ENCODE measurements at regions not wholly inside any gene's neighbourhood (a gene's known extent, or its start where the extent isn't known, plus 50 kb on each side); places are given as distances from the start of the nearest gene placed in this dataset.

DNA sequence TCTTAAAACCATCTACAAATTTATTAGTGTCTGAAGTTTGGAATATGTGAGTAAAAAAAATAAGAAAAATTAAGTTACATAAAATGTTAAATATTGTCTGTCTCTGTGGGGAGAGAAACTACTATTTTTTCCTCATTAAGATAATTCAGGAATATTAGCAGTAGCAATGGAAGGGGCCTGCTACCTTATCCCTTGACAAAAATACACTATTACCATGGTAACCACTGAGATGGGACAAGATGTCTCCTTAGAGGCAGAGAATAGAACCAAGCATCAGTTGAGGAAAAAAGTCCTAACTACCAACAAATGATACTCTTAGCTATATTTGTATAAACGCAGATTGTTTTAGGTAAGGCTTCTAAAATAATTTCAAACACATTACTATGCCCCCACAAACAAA lies 150.7 kb upstream of the LSM8 start:
- no peak for TF ChIP-seq EP300 (IDR thresholded peaks at IDR 0.05)
- TF ChIP-seq POLR2A (IDR thresholded peaks at IDR 0.05), result no peak
- TF ChIP-seq, protein P1, sequence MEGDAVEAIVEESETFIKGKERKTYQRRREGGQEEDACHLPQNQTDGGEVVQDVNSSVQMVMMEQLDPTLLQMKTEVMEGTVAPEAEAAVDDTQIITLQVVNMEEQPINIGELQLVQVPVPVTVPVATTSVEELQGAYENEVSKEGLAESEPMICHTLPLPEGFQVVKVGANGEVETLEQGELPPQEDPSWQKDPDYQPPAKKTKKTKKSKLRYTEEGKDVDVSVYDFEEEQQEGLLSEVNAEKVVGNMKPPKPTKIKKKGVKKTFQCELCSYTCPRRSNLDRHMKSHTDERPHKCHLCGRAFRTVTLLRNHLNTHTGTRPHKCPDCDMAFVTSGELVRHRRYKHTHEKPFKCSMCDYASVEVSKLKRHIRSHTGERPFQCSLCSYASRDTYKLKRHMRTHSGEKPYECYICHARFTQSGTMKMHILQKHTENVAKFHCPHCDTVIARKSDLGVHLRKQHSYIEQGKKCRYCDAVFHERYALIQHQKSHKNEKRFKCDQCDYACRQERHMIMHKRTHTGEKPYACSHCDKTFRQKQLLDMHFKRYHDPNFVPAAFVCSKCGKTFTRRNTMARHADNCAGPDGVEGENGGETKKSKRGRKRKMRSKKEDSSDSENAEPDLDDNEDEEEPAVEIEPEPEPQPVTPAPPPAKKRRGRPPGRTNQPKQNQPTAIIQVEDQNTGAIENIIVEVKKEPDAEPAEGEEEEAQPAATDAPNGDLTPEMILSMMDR (IDR thresholded peaks at IDR 0.05), result no peak
- Histone ChIP-seq H3K9me3 (no peaks in the 10 kb centered on the region), H3K4me1 (ENCODE audit: insufficient read depth) (no peaks in the 10 kb centered on the region), H3K27me3 (no peaks in the 10 kb centered on the region), H3K27ac (no peak overlapping the region), H3K36me3 (no peaks in the 10 kb centered on the region), H3K4me3 (no peak overlapping the region)
- intact Hi-C loops (cut with DNase I), result no loop called here
- DNase-seq, result no peak
- 78 to 91% (median 88%) methylated on average over 1 of the region's 1 CpG for WGBS, 3 donors

DNA sequence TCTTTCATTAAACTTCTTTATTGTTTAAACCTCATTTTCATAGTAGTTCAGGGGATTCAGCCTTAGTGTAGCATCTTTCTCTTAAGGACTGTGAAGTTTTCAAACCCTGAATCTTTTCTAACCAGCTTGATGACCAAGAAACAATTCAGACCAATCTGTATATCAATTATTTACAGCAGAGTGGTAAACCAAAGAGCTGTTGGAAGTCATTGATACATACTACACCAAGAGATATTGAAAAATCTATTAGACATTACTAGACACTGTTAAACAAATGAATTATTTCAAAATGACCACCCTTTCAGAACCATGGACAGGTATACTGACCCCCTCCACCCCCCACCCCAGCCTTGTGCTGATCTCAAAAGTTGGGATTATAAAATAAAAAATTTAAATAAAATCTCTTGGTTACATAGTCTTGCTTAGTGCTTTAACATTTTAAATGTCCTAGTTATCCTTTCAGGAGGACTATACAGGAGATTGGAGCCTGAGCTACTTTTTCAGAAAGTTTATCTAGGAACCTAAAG lies 143.9 kb upstream of the LSM8 start:
- Histone ChIP-seq H3K36me3 (no peaks in the 10 kb centered on the region), H3K27ac (no peak overlapping the region), H3K4me1 (ENCODE audit: insufficient read depth) (no peaks in the 10 kb centered on the region), H3K27me3 (no peaks in the 10 kb centered on the region), H3K4me3 (no peak overlapping the region), H3K9me3 (no peaks in the 10 kb centered on the region)
- TF ChIP-seq, protein P1 (IDR thresholded peaks at IDR 0.05), result no peak
- TF ChIP-seq POLR2A (IDR thresholded peaks at IDR 0.05) (no peak), EP300 (IDR thresholded peaks at IDR 0.05) (no peak)
- DNase-seq, result no peak
- intact Hi-C loops (cut with DNase I), result no loop called here

DNA sequence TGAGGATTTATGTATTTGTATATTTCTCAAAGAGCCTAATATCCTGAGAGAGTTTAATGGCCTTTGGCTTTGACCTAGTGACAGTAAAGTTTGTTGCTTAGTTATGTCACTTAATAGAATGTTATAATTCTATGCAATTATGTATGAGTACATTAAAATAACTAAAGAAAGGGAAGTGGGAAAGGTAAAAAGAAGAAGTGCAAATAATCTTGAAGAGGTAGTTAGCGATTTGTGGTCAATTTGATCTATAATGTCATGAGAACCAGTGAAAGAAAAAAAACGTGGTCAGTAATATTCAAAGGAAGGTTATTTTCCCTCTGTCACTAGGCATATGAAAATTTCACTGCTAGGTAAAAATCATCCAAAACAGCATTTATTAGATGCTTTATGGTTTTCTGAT lies 143.4 kb upstream of the LSM8 start:
- Histone ChIP-seq H3K4me3 (no peak overlapping the region), H3K4me1 (ENCODE audit: insufficient read depth) (no peaks in the 10 kb centered on the region), H3K9me3 (no peaks in the 10 kb centered on the region), H3K36me3 (no peaks in the 10 kb centered on the region), H3K27ac (no peak overlapping the region), H3K27me3 (no peaks in the 10 kb centered on the region)
- TF ChIP-seq, protein P1 (IDR thresholded peaks at IDR 0.05), result no peak
- no peak for TF ChIP-seq POLR2A (IDR thresholded peaks at IDR 0.05)
- TF ChIP-seq EP300 (IDR thresholded peaks at IDR 0.05), result no peak
- no peak for DNase-seq
- 84 to 90% (median 86%) methylated on average over 2 of the region's 2 CpGs for WGBS, 3 donors
- intact Hi-C loops (cut with DNase I), result no loop called here

DNA sequence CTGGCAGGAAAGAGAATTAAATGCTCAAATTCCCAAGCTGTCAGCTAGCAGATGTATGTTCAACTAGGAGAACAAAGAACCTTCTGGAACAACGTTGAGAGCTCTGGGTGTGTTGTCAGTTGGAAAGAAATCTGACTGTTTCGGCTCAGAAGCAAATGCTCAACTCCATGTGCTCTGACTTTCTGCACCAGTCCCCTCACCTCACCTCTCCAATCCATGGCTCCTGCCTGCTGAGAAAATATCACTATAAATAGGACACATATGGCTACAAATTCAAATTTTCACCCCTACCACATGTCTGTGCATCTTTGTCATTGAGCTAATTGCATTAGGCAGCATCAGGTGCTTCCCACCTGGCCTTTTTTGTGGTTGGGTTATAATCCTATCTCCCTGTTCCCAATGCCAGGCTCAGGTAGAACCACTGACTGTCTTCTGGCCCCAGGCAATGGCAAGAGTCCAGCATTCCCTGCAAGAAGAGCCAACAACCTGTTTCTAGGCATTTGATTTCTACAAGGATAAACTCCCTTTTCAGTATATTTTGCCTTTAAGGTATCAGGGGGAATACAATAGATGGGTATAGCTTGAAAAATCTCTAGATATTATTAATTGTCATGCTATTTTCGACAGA lies 142.6 kb upstream of the LSM8 start:
- DNase-seq, result no peak
- TF ChIP-seq EP300 (IDR thresholded peaks at IDR 0.05) (no peak), POLR2A (IDR thresholded peaks at IDR 0.05) (no peak)
- TF ChIP-seq, protein P1 (IDR thresholded peaks at IDR 0.05), result no peak
- Histone ChIP-seq H3K9me3 (no peaks in the 10 kb centered on the region), H3K36me3 (no peaks in the 10 kb centered on the region), H3K27ac (no peak overlapping the region), H3K4me1 (ENCODE audit: insufficient read depth) (no peaks in the 10 kb centered on the region), H3K4me3 (no peak overlapping the region), H3K27me3 (no peaks in the 10 kb centered on the region)
- intact Hi-C loops (cut with DNase I), result no loop called here
- WGBS, 3 donors, result 55 to 66% (median 57%) methylated on average over 3 of the region's 3 CpGs
